Ishikawa (cell line): ENCODE measurements at regions not wholly inside any gene's neighbourhood (a gene's known extent, or its start where the extent isn't known, plus 50 kb on each side); places are given as distances from the start of the nearest gene placed in this dataset.

Experiments used
- CREB1 ChIP-seq: IDR thresholded peaks from 2 replicates; pipeline ENCODE4 v1.6.1; 2012; ENCODE audit warnings: low read depth
- EP300 ChIP-seq: IDR thresholded peaks from 2 replicates; pipeline ENCODE4 v1.6.1; 2012; ENCODE audit warnings: borderline replicate concordance
- FOXM1 ChIP-seq: IDR thresholded peaks from 2 replicates; pipeline ENCODE4 v1.6.1; 2012; ENCODE audit warnings: low read depth, borderline replicate concordance
- MAX ChIP-seq: IDR thresholded peaks from 2 replicates; pipeline ENCODE4 v1.6.1; 2012
- NFIC ChIP-seq: IDR thresholded peaks from 2 replicates; pipeline ENCODE4 v1.6.1; 2012
- RAD21 ChIP-seq: IDR thresholded peaks from 2 replicates; pipeline ENCODE4 v1.6.1; 2012; ENCODE audit warnings: low read depth
- REST ChIP-seq: IDR thresholded peaks from 2 replicates; pipeline ENCODE4 v1.6.1; 2012; ENCODE audit warnings: low read depth, mild to moderate bottlenecking
- TAF1 ChIP-seq: IDR thresholded peaks from 2 replicates; pipeline ENCODE4 v1.6.1; 2012; ENCODE audit warnings: low read depth, mild to moderate bottlenecking
- TEAD4 ChIP-seq: IDR thresholded peaks from 2 replicates; pipeline ENCODE4 v1.6.1; 2012
- USF1 ChIP-seq: IDR thresholded peaks from 2 replicates; pipeline ENCODE4 v1.6.1; 2012

- TF ChIP-seq TEAD4: no peak
- no peak for TF ChIP-seq EP300
- TF ChIP-seq USF1: no peak
- TF ChIP-seq RAD21: no peak
- TF ChIP-seq TAF1: no peak
- TF ChIP-seq REST: no peak
- TF ChIP-seq FOXM1: no peak
- TF ChIP-seq MAX: no peak
- no peak for TF ChIP-seq NFIC
- TF ChIP-seq CREB1: no peak
These were observed 308.8 kb downstream of the IRX2 start for GRCh38 chr5:2442496-2443354.
